K562 (cell line): ENCODE measurements at regions not wholly inside any gene's neighbourhood (a gene's known extent, or its start where the extent isn't known, plus 50 kb on each side); places are given as distances from the start of the nearest gene placed in this dataset.

ENCODE experiments used
- ATAC-seq: fragments of 200-7000 bp; cut with Tn5 transposase; 3 replicates; pipeline ENCODE4 v1.9.1; 2020; ENCODE audit warnings: moderate library complexity
- BruUV-seq: library from RNA; stranded (reverse); fragments of 400-500 nt; replicated peaks from 2 replicates; lab custom pipeline; 2021; lab: Mats Ljungman, UMichigan
- CTCF ChIA-PET: fragments of 300-600 bp; formaldehyde crosslinking; extraction: SDS; loops from one replicate; lab custom pipeline; 2021; ENCODE audit warnings: low intra/inter-chr PET ratio; lab: Yijun Ruan, JAX
- POLR2A ChIA-PET: fragments of 300-600, 350-650 bp; sonication (Branson Sonifier 250); formaldehyde crosslinking; extraction: SDS; loops from one replicate; lab custom pipeline; 2021; ENCODE audit warnings: antibody characterized with exemption, inconsistent platforms; lab: Yijun Ruan, JAX
- DNase-seq, 4 experiments: peaks; one replicate each; pipeline versions ENCODE4 v3.0.0 to v3.0.0-alpha.2; 2011 to 2018; ENCODE audit warnings: low spot score in 3 of 4, mixed read lengths in 3 of 4; ENCODE audit errors: extremely low read depth in 1 of 4
- FAIRE-seq: peaks from 2 replicates; lab custom pipeline; 2011; peaks lifted over from hg19 to GRCh38; lab: Jason Lieb, UNC
- H2AFZ ChIP-seq: 2 replicates; pipeline ENCODE4 v1.6.0; 2011; ENCODE audit warnings: low read depth, low read length, control low read depth, inconsistent platforms
- H3K27ac ChIP-seq: fragments of 200-600 bp; 3 replicates; pipeline ENCODE4 v1.8.0; 2011; ENCODE audit warnings: low read depth, mild to moderate bottlenecking, control low read depth, inconsistent platforms, low read length, moderate library complexity, mixed read lengths; ENCODE audit errors: extremely low read depth
- H3K27me3 ChIP-seq, 2 experiments: fragments of 300-600 bp in 1 of 2; 2 replicates in 1 of 2; 3 replicates in 1 of 2; pipeline versions ENCODE4 v1.6.0 to v1.8.0; 2011; ENCODE audit warnings: inconsistent platforms in 2 of 2, low read length in 2 of 2, mild to moderate bottlenecking in 1 of 2, mixed read lengths in 1 of 2, moderate library complexity in 1 of 2; ENCODE audit not compliant: control insufficient read depth in 2 of 2, insufficient read depth in 2 of 2
- H3K36me3 ChIP-seq: fragments of 300-600 bp; 3 replicates; pipeline ENCODE4 v1.8.0; 2011; ENCODE audit warnings: mild to moderate bottlenecking, low read length, inconsistent platforms; ENCODE audit not compliant: control insufficient read depth, insufficient read depth
- H3K4me1 ChIP-seq, 2 experiments: fragments of 200-600 bp in 1 of 2; replicated peaks in 1 of 2; 2 replicates in 1 of 2; 3 replicates in 1 of 2; pipeline versions ENCODE4 v1.5.1 to v1.8.0; 2011; ENCODE audit warnings: inconsistent platforms in 2 of 2, low read length in 2 of 2, mild to moderate bottlenecking in 1 of 2, mixed read lengths in 1 of 2, moderate library complexity in 1 of 2; ENCODE audit not compliant: control insufficient read depth in 2 of 2, insufficient read depth in 2 of 2
- H3K4me2 ChIP-seq: 2 replicates; pipeline ENCODE4 v1.6.1; 2011; ENCODE audit warnings: low read length, control low read depth, inconsistent platforms, mixed read lengths; ENCODE audit not compliant: insufficient read depth
- H3K4me3 ChIP-seq: fragments of 200-600 bp; sonication (generic), shearing (Covaris generic); 2 replicates; pipeline ENCODE4 v1.5.1; 2016; ENCODE audit warnings: control low read depth, inconsistent platforms
- H3K79me2 ChIP-seq: fragments of 200-600 bp; 3 replicates; pipeline ENCODE4 v1.8.0; 2011; ENCODE audit warnings: low read length, inconsistent platforms; ENCODE audit not compliant: control insufficient read depth, insufficient read depth
- H3K9ac ChIP-seq, 2 experiments: 2 replicates each; pipeline versions ENCODE4 v1.6.0 to v1.6.1; 2011; ENCODE audit warnings: low read depth in 2 of 2, low read length in 2 of 2, control low read depth in 1 of 2, inconsistent platforms in 1 of 2, mild to moderate bottlenecking in 1 of 2, mixed read lengths in 1 of 2; ENCODE audit not compliant: insufficient read depth in 1 of 2
- H3K9me1 ChIP-seq: one replicate; pipeline ENCODE4 v1.6.0; 2011; ENCODE audit warnings: inconsistent platforms, mild to moderate bottlenecking, low read length, moderate library complexity; ENCODE audit not compliant: control insufficient read depth, insufficient read depth
- H3K9me3 ChIP-seq: replicated peaks from 2 replicates; pipeline ENCODE4 v1.5.1; 2011; ENCODE audit warnings: low read depth, low read length, inconsistent platforms; ENCODE audit not compliant: control insufficient read depth, insufficient read depth
- H4K20me1 ChIP-seq: replicated peaks from 2 replicates; pipeline ENCODE4 v1.6.1; 2011; ENCODE audit warnings: low read length, inconsistent platforms, mixed read lengths; ENCODE audit not compliant: control insufficient read depth, insufficient read depth
- CBFA2T3 ChIP-seq: fragments of 450-650 bp; IDR thresholded peaks from 2 replicates; pipeline ENCODE4 v1.6.1; 2017
- HEY1 ChIP-seq: fragments of 250-450 bp; sonication (Bioruptor Pico); IDR thresholded peaks from 2 replicates; pipeline ENCODE4 v1.5.0; 2020; ENCODE audit warnings: mild to moderate bottlenecking, moderate library complexity, borderline replicate concordance
- KDM1A ChIP-seq, 2 experiments: fragments of 450-650 bp; IDR thresholded peaks; 2 replicates each; pipeline ENCODE4 v1.6.1; 2016; ENCODE audit warnings: mild to moderate bottlenecking in 2 of 2
- ZC3H8 ChIP-seq: fragments of 450-650 bp; IDR thresholded peaks from 2 replicates; pipeline ENCODE4 v1.6.1; 2017
- ZFP36 ChIP-seq: fragments of 150-350 bp; IDR thresholded peaks from 2 replicates; pipeline ENCODE4 v1.6.1; 2018; ENCODE audit warnings: low read length, low read depth; ENCODE audit not compliant: partially characterized antibody
- ZNF445 ChIP-seq: fragments of 250-450 bp; sonication (Bioruptor Pico); IDR thresholded peaks from 2 replicates; pipeline ENCODE4 v1.4.0; 2020; ENCODE audit warnings: low read depth, mild to moderate bottlenecking, moderate library complexity
- WGBS: fragments of 100-300 bp; shearing (Covaris generic); methylation state at CpG from one replicate; pipeline ENCODE4 v1.1.6; 2016; ENCODE audit warnings: low coverage, mixed read lengths; ENCODE audit not compliant: insufficient coverage; ENCODE audit errors: missing lambda C conversion rate; 5-methylcytosine and 5-hydroxymethylcytosine counted together
- in situ Hi-C: fragments of 300-500 bp; cut with MboI; formaldehyde crosslinking; loops from 4 replicates; pipeline ENCODE4 v1.15.0; 2018; ENCODE audit warnings: inconsistent platforms, mixed read lengths
- intact Hi-C: fragments of 100-400 bp; cut with micrococcal nuclease; formaldehyde crosslinking; loops from 2 replicates; pipeline ENCODE4 v1.14.2; 2022
- TF ChIP-seq, protein P1 (sequence below): fragments of 450-650 bp; IDR thresholded peaks from 2 replicates; pipeline ENCODE4 v1.6.1; 2016; ENCODE audit warnings: mild to moderate bottlenecking, moderate library complexity
- TF ChIP-seq, protein P2 (sequence below): fragments of 450-650 bp; formaldehyde crosslinking; IDR thresholded peaks from 2 replicates; pipeline ENCODE4 v1.4.0; 2020; ENCODE audit warnings: mild to moderate bottlenecking, moderate library complexity

DNA sequence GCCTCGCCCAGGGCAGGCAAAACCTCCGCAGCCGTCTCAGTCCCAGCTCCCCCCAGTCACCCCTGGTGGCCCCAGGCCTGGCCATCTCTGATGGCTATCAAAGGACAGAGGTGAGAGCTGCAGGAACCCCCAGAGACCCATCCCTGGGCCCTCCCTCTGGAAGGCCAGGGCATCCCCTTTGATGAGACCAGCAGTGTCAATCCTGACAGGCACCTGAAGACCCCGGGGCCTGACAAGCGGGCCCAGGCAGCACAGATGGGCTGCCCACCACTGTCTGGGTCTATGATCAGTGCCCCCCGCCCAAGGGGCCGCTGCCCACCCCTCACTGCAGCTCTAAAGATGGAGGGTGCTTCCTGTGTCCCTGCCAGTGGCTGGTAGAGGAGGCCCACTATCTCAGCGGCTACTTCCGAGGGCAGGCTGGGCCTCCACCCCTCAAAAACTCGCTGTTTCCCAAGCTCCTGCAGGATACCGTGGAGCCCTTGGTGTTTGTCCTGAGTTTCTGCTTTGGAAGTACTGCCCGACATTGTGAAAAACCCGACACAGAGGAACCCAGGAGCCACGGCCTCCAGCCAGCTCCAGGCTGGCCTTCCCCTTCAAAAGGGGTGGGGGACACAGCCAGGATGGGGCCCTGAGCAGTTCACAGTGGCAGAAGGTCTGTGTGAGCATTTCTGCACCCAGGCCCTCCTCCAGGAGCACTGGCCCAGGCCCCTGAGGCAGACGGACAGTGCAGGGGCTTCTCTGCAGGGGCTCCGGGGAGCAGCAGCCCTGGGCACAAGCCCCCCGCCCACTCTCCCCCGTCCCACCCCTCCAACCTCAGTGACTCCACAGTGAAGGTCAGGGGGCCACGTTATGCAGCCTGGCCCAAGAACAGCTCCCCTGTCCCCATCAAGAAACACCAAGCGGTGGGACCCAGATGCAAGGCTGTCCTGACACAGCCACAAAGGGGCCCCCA lies 99.2 kb downstream of the PDGFA start:
- Histone ChIP-seq H3K4me1 (peaks cover 0 to 24% of the 10 kb centered on the region in 2 experiments; a peak in 2 of 5 replicates), H3K79me2 (no peaks in the 10 kb centered on the region), H3K36me3 (no peaks in the 10 kb centered on the region), H3K27ac (no peak overlapping the region), H4K20me1 (0 out of 2 replicates have a peak, but pooled peaks cover 7% of the 10 kb centered on the region), H3K9me1 (no peaks in the 10 kb centered on the region), H3K4me3 (no peak overlapping the region), H3K4me2 (no peak overlapping the region), H2AFZ (no peak overlapping the region), H3K9me3 (no peaks in the 10 kb centered on the region), H3K27me3 (peaks cover 32 to 85% of the 10 kb centered on the region in 2 experiments), H3K9ac (no peak overlapping the region)
- FAIRE-seq, result no peak
- 5% methylated on average over 17 of the region's 20 CpGs for WGBS
- ATAC-seq, result no peak
- CTCF ChIA-PET, result no interaction called here
- intact Hi-C loops, result no loop called here
- in situ Hi-C loops, result no loop called here
- DNase-seq, result no peak
- no TSS peak for BruUV-seq
- POLR2A ChIA-PET, result interaction anchor here (0.6 kb wide), 1 partner anchor 230 kb away, joined by 3 read pairs; no protein-coding TSS in a partner anchor
- TF ChIP-seq CBFA2T3 (no peak), KDM1A (IDR thresholded peaks at IDR 0.05) (no peak), ZC3H8 (no peak), ZNF445 (no peak), HEY1 (CRISPR knock-in tag) (no peak), ZFP36 (no peak)
- TF ChIP-seq, protein P1, sequence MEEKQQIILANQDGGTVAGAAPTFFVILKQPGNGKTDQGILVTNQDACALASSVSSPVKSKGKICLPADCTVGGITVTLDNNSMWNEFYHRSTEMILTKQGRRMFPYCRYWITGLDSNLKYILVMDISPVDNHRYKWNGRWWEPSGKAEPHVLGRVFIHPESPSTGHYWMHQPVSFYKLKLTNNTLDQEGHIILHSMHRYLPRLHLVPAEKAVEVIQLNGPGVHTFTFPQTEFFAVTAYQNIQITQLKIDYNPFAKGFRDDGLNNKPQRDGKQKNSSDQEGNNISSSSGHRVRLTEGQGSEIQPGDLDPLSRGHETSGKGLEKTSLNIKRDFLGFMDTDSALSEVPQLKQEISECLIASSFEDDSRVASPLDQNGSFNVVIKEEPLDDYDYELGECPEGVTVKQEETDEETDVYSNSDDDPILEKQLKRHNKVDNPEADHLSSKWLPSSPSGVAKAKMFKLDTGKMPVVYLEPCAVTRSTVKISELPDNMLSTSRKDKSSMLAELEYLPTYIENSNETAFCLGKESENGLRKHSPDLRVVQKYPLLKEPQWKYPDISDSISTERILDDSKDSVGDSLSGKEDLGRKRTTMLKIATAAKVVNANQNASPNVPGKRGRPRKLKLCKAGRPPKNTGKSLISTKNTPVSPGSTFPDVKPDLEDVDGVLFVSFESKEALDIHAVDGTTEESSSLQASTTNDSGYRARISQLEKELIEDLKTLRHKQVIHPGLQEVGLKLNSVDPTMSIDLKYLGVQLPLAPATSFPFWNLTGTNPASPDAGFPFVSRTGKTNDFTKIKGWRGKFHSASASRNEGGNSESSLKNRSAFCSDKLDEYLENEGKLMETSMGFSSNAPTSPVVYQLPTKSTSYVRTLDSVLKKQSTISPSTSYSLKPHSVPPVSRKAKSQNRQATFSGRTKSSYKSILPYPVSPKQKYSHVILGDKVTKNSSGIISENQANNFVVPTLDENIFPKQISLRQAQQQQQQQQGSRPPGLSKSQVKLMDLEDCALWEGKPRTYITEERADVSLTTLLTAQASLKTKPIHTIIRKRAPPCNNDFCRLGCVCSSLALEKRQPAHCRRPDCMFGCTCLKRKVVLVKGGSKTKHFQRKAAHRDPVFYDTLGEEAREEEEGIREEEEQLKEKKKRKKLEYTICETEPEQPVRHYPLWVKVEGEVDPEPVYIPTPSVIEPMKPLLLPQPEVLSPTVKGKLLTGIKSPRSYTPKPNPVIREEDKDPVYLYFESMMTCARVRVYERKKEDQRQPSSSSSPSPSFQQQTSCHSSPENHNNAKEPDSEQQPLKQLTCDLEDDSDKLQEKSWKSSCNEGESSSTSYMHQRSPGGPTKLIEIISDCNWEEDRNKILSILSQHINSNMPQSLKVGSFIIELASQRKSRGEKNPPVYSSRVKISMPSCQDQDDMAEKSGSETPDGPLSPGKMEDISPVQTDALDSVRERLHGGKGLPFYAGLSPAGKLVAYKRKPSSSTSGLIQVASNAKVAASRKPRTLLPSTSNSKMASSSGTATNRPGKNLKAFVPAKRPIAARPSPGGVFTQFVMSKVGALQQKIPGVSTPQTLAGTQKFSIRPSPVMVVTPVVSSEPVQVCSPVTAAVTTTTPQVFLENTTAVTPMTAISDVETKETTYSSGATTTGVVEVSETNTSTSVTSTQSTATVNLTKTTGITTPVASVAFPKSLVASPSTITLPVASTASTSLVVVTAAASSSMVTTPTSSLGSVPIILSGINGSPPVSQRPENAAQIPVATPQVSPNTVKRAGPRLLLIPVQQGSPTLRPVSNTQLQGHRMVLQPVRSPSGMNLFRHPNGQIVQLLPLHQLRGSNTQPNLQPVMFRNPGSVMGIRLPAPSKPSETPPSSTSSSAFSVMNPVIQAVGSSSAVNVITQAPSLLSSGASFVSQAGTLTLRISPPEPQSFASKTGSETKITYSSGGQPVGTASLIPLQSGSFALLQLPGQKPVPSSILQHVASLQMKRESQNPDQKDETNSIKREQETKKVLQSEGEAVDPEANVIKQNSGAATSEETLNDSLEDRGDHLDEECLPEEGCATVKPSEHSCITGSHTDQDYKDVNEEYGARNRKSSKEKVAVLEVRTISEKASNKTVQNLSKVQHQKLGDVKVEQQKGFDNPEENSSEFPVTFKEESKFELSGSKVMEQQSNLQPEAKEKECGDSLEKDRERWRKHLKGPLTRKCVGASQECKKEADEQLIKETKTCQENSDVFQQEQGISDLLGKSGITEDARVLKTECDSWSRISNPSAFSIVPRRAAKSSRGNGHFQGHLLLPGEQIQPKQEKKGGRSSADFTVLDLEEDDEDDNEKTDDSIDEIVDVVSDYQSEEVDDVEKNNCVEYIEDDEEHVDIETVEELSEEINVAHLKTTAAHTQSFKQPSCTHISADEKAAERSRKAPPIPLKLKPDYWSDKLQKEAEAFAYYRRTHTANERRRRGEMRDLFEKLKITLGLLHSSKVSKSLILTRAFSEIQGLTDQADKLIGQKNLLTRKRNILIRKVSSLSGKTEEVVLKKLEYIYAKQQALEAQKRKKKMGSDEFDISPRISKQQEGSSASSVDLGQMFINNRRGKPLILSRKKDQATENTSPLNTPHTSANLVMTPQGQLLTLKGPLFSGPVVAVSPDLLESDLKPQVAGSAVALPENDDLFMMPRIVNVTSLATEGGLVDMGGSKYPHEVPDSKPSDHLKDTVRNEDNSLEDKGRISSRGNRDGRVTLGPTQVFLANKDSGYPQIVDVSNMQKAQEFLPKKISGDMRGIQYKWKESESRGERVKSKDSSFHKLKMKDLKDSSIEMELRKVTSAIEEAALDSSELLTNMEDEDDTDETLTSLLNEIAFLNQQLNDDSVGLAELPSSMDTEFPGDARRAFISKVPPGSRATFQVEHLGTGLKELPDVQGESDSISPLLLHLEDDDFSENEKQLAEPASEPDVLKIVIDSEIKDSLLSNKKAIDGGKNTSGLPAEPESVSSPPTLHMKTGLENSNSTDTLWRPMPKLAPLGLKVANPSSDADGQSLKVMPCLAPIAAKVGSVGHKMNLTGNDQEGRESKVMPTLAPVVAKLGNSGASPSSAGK, result no peak
- TF ChIP-seq, protein P2, sequence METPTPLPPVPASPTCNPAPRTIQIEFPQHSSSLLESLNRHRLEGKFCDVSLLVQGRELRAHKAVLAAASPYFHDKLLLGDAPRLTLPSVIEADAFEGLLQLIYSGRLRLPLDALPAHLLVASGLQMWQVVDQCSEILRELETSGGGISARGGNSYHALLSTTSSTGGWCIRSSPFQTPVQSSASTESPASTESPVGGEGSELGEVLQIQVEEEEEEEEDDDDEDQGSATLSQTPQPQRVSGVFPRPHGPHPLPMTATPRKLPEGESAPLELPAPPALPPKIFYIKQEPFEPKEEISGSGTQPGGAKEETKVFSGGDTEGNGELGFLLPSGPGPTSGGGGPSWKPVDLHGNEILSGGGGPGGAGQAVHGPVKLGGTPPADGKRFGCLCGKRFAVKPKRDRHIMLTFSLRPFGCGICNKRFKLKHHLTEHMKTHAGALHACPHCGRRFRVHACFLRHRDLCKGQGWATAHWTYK (CRISPR knock-in tag), result no peak
